ENCODE measurements at regions not wholly inside any gene's neighbourhood (a gene's known extent, or its start where the extent isn't known, plus 50 kb on each side); places are given as distances from the start of the nearest gene placed in this dataset.

DNA sequence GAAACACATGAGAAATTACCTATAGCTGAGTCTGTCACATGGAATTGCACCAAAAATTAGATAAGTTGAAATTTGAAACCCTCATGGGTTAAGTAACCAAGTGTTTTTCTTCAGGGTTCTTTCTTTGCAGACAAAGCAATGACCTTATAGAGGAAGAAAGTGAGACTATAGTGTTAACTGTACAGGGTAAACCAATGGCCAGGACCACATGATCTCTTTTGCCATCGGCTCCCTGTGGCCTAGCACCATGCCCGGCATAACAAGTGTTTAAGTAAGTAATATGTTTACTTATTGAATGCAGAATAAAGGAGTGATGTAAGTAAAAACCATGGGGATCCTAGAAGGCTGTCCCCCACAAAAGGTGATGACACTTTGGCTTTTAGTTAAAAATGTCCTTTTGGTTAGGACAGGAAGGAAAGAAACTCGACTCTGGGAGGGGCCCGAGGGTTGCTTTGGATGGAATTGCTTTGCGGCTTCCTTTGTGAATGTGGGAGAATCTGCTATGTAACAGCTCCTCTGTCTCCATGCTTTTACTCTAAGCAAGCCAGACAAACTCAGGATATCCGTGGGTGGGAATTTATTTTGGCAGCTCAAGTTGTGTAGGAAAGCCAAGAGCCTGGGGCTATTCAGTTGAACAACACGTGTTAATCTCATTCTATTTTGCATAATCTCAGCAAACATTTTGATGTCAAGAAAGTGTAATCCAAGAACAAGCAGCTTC lies 454.7 kb downstream of the INSC start:
- peak overlapping the region in 1 of 21 experiments; percentile 18 for H3K27ac ChIP-seq
- H3K4me3 ChIP-seq, result no peak overlapping the region

GRCh38 chr11:15575409-15575808 lies 460.7 kb downstream of the INSC start:
- H3K27ac ChIP-seq, result no peak overlapping the region
- H3K4me3 ChIP-seq, result no peak overlapping the region

DNA sequence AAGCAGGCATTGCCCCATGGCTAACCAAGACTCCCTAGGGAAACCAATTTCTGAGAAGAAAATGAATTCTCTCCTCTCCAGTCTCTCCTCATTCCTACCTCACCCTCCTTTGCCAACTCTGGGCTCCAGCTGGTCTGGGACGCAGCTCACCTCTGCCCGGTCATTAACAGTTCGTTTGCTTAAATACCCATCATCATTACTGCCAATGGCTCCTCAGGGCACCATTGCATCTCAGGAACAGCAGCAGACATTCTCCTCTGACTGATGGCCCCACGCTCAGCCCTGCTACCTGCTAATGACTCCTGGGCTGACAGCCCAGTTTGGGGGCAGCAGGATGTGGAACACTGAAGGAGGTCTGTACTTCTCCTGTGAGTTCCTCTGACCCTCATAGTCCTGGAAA lies 462.0 kb downstream of the INSC start:
- Histone ChIP-seq H3K27ac (no peak overlapping the region), H3K4me3 (no peak overlapping the region)

GRCh38 chr11:15577519-15577918 lies 462.8 kb downstream of the INSC start:
- Histone ChIP-seq H3K4me3 (no peak overlapping the region), H3K27ac (no peak overlapping the region)

GRCh38 chr11:15579287-15580001 lies 464.7 kb downstream of the INSC start:
- Histone ChIP-seq H3K4me3 (no peak overlapping the region), H3K27ac (no peak overlapping the region)

- H3K27ac ChIP-seq, result no peak overlapping the region
- H3K4me3 ChIP-seq, result no peak overlapping the region
Measured at GRCh38 chr11:15580056-15580774, 465.5 kb downstream of the INSC start.

DNA sequence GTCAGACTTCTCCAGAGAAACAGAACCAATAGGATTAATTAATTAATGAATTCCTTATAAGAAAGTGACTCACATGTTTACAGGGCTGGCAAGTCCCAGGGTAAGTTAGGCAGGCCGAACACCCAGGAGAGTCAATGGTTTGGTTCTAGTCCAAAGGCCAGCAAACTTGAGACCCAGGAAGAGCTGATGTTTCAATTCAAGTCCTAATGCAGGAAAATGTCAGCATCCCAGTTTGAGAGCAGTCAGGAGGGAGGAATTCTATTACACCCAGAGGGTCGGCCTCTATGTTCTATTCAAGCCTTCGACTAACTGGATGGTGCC lies 466.0 kb downstream of the INSC start:
- H3K27ac ChIP-seq, result no peak overlapping the region
- no peak overlapping the region for H3K4me3 ChIP-seq

DNA sequence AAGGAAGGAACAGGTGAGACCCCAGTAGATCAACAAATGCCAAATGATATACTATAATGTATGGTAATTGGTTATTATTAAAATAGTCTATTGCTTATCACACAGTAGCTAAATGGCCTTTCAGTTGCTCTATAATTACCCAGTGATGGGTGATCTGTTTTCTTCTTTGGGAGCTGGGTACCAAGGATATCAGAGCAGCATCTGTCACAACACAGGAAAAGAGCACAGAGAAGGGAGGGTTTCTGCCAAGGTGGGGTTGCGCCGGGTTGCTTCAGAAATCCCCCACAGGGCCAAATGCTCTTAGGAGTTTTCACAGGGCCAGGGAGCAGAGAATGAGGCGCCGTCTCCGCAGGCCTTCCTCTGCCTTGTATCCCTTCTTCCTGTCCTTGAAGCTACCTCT lies 469.4 kb downstream of the INSC start:
- Histone ChIP-seq H3K27ac (no peak overlapping the region), H3K4me3 (no peak overlapping the region)

DNA sequence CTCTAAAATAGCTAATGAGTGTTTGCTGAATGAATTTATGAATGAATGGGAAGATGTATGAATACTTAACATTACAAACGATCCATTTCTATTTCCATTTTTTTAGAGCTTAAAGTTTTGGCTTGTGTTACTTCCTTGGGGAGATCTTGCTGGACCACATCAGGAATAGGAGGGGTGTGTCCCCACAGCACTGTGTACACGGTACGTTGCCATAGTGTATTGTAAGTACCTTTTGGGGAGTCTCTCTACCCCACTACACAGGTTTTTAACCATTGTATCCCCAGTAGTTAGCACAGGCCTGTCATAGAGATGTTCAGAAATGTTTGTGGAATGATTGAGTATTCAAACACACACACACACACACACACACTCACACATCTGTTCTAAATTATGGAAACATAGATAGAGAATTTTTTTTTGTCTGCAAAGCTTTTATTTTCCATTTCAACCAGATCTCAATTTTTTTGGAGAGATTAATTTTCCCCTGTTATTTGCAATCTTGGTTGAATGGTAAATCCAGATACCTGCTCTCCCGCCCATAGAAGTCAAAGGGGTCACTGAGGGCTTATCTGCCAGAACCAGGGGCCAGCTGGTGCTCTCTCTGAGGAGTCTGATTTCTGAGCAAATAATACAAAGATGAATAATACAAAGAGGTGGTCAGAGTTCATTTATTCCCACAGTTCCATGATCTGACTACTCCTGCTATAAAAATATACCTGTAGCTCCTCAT lies 471.0 kb downstream of the INSC start:
- Histone ChIP-seq H3K4me3 (no peak overlapping the region), H3K27ac (no peak overlapping the region)

DNA sequence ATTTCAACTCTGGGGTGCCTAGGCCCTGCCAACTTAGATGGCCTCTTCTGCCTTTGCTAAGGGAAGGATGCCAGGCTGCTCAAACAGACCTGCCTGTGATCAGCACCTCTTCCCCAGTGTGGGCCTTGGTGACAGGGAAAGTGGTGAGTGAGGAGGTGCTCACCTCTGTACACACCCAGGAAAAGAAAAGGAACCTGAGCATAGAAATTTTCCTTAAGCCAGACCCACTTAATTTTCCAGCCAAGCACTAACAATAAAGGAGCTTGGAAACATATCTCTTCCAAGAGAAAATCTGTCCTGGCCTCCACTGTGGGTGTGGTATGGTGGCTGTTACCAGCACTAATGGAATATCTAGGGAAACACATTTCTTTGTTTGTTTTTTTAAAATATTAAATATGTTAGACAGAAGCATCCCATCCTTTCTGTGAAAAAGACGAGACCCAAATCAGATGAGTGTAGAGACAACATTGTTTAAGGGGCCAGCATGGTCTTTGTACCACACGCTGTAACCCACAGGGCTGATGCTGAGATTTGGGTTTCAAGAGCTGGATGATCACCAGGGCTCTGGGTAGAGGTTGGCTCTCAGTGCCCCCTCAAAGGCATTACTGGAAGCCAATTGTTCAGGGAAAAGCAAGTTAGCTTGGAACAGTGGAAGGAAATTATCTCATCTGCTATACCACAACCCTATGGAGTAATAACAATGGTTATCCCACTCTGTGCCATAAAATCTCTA lies 472.2 kb downstream of the INSC start:
- no peak overlapping the region for H3K27ac ChIP-seq
- H3K4me3 ChIP-seq, result no peak overlapping the region

DNA sequence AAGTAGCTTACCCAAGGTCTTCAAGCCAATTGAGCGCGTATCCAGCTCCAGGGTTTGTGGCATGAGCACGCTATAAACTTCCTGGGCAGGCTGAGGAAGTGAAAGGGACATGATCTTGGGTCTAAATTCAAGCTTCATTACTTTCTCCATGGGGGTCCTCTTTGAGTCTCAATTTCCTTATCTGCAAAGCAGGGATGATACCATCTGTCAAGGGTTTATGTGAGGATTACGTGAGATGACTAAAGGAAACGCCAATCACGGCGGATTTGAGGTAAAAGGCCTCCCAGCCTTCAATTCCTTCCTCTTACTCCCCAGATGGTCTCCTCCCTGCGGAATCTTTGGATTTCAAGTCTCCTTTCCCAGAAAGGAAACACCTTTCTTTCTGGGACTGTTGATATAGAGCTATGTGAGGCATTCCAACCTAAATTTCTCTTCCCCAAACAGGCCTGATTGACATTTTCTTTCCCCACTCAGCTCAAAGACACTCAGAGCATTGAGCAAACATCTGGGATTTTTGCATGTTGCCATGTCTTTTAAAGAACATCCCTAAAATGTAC lies 474.4 kb downstream of the INSC start:
- Histone ChIP-seq H3K27ac (no peak overlapping the region), H3K4me3 (no peak overlapping the region)

- Histone ChIP-seq H3K27ac (no peak overlapping the region), H3K4me3 (no peak overlapping the region)
Measured at GRCh38 chr11:15590132-15590531, 475.4 kb downstream of the INSC start.

DNA sequence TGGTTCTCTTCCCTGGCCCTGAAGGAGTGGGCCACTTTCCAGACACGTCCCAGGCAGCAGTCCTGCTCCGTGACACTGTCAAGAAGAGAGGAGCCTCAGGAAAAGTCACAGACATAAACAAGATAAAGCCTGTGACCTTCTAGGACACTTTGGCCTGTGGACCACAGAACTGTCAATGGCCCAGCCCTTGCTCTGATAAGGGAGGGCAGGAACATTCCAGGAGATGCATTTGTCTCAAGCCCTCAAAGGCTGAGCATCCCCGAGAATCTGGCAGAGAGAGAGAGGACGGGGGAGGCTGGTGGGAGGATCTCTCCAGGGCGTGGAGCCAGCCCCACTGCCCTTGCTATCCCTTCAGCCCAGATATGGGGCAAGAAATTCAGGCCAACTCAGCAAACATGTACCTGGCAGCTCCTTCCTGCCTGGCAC lies 476.4 kb downstream of the INSC start:
- H3K4me3 ChIP-seq, result no peak overlapping the region
- H3K27ac ChIP-seq, result no peak overlapping the region

DNA sequence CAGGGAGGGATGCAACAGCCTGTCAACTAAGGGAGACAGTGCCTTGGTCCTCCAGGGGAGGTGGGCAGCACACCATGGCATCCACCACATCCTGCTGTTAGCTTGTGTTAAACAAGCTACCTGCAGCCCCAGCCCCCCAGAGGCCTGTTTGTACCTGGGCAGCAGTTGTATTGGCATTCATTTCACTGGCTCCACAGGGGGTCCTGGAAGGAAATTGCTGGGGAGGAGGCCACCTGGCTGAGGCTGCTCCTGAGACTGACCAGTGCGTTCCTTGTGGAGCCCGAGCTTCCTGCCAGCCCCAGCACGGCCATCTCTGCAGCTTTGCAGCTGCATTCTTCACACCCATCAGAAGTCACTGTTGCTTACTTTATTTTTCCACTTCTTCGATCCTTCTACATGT lies 479.9 kb downstream of the INSC start:
- Histone ChIP-seq H3K4me3 (no peak overlapping the region), H3K27ac (no peak overlapping the region)

- H3K27ac ChIP-seq, result no peak overlapping the region
- H3K4me3 ChIP-seq, result no peak overlapping the region
Measured at GRCh38 chr11:15599376-15599775, 484.7 kb downstream of the INSC start.

DNA sequence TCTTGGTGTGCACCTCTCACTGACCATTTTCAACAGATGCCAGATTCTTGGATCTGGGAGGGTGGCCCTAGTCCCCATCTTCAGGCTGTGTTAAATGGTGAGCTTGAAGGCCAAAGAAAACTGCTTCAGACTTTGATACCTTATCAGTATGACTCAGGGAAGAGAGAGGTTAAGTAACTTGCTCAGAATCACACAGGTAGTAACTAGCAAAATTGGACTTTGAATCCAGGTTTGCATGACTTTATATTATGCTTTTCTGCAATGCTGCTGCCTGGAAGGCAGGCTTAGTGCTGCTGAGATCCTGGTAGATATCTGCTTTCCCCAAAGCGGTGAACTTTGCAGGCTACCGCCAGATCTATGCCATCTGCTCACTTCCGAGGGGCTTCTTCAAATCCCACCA lies 487.3 kb downstream of the INSC start:
- Histone ChIP-seq H3K27ac (no peak overlapping the region), H3K4me3 (no peak overlapping the region)

- no peak overlapping the region for H3K4me3 ChIP-seq
- H3K27ac ChIP-seq, result no peak overlapping the region
Measured at GRCh38 chr11:15602785-15603567, 488.3 kb downstream of the INSC start.

DNA sequence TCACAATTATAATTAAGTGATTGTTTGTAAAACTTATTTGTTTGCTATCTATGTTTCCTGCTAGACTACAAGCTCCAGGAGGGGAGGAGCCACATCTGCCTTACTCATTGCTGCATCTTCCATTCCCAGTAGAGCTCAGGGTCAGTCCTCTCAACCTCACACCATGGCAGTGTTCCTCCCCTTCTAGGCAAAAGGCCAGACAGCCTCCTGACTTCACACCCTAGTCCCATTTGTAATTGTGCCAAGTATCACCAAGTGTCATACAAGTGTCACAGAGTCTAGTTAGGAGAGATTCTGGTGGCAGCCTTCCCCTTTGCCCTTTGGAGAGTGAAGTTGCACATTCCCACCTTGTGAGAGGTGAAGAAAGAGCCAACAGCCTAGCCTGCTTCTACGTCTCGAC lies 490.4 kb downstream of the INSC start:
- Histone ChIP-seq H3K27ac (no peak overlapping the region), H3K4me3 (no peak overlapping the region)

Data from skin epidermis (tissue), 12 donors.